SKM-1 treated with dmso at 0.1 percent for 144 hours (cell line): ENCODE measurements at regions not wholly inside any gene's neighbourhood (a gene's known extent, or its start where the extent isn't known, plus 50 kb on each side); places are given as distances from the start of the nearest gene placed in this dataset.
"Not testable (repeated sequence)": the region's sequence is repeated elsewhere in the genome, so short reads cannot be mapped to it uniquely, and the experiment has no call there.

Experiments
- DNase-seq: peaks from one replicate; lab custom pipeline; 2025; ENCODE audit not compliant: unreplicated experiment; lab: John Stamatoyannopoulos, UW

DNA sequence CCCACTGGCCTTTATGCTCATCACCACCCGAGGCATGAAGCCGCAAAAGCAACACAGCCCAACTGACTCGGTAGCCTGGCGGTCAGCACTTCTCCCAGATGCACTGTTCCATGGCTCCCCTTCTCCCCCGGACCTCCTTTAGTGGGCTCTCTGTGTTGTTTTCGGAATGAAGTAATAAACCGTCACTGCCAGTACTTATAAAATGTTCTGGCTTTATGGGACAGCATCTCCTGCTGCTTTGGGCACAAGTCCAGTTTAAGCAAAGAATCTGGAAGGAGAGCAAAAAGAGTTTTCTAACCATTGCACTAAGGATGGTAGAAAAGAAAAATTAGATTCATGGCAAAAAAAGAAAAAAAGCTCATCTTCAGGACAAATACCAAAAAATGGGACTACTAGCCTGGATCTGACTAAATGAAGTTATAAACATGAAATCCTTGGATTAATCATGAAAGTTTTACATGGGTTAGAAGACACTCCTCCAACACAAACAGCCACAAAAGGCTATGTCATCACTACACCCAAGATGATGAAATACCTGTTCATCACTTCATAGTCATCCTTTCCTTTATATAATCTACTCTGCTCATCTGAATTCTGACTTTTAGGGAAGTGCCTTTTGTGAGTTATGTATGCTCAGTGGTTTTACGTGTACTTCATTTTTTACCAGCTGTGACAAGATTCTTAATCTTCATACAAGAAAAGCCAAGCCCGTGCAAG lies 89.5 kb upstream of the UBE2E2 start:
- peak; percentile 92 for DNase-seq

DNA sequence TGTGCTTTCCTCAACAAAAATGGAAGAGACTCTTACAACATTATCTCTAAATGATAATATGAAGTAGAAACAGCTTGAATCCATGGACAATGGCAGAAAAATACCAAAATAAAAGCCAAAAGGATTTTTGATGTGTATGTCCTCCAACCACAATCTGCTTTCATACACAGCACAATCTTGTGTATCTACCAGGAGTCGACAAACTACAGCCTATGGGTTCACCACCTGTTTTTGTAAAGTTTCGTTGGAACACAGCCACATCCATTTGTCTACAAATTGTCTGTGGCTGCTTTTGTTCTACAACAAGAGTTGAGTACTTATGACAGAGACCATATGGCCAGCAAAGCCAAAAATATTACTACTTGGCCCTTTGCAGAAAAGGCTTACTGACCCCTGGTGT lies 88.7 kb upstream of the UBE2E2 start:
- no peak for DNase-seq

DNA sequence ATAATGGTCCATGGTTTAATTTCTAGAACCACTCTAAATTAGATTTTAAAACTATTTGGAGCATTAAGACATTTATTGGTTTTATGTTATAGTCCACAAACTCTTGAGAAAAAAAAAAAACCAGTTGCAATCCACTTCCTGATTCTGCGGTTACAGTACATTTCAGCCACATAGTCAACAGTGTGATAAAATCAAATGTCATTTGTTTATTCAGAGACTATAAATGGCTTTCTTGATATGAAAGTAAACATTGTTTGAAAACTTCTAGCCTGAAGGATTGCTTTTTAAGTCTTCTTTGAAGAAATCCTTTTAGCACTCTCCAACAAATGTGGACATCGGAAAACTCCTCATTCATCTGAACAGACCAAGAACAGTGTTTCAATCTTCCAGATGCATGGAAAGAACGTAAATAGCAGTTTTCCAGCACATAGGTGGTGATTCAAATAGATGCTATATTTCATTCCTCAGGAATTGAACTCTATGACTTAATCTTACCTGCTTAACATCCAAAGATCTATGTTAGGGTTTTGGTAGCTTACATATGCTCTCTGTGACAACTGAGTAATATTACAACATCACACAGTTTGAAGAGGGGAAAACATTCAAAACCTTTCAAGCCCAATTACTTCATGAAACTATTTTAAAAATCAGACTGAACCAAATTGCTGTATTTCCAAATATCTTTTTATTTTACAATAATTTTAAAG lies 87.8 kb upstream of the UBE2E2 start:
- DNase-seq, result no peak

DNA sequence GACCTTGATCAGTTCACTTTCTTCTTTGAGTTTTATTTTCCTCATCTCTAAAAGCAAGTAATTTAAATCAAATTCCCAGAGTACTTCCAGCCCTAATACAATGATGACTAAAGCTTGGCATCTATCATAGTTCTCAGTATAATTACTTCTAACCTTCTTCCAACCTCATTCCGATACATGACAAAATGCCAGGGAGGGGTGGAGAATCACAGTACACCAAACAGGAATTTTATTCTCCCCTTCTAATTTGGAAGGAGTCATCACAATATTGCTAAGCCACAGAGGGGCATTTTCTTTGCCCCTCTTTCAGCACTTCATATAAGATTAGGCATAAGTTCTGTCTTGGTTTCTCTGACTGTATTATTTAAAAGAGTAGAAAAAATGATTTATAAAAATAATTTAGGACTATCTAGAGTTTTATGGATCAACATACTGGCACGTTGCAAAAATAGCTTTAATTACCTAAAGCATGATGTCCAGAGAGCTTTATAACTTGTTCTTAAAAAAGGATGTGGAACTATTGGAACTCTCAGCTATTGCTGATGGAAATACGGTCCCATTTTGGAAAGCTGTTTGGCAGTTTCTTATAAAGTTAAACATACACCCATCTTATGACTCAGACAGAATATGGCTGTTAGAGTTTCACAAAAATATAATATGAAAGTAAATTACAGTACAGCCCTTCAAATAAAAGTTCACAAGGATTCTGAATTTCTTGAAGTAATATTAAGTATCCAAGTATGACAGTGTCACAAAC lies 86.9 kb upstream of the UBE2E2 start:
- no peak for DNase-seq

DNA sequence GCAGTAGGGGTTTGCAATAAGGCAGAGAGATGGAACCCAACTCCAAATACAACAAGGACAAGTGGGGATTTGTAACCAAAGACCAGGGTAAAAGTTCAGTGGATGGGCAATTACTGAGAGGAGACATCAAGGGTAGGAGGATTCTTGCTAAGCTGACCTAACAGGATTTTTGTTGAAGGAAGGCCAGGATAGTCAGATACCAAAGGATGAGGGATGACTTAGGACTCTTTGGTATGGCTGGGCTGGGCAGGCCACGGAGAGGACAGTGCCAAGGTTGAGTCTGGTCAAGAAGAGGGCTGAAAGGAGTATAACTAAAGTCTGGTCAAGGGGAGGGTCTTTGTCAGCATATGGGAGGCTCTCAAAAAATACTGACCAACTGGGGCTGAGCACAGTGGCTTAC lies 85.3 kb upstream of the UBE2E2 start:
- no peak for DNase-seq

DNA sequence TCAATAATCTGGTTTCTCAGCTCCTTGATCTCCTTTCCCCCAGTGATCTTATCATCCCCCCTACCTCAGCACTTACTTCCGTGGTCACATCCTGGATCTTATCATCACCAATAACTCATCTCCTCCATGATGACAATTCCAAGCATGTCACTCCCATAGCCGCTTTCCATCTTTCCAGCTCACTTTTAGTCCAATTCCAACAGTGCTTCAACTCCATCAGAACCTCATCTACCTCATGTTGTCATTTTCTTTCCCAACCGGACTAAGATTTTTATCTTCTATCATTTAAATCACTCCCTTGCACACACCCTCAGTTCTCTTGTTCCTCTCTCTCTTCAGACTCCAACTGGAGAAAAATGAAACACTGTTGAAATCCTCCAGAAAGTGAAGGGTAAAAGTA lies 75.9 kb upstream of the UBE2E2 start:
- DNase-seq, result no peak

DNA sequence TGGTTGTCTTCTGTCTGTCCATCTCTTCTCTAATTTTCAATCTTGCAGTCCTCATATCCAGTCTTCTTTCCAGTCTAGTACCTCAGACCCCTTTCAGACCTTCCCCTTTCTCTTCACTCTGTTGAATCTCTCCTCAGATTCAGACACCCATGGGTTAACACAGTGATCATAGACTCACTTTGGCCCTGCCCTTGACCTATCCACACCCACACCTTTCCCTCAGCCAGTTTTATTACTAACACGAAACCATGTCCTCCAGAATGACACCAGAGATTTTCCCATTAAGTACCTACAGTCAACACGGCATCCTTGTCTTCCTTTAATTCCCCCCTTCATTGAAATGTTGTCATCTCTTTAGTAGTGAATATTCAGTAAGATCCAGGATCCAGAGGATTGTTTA lies 74.5 kb upstream of the UBE2E2 start:
- DNase-seq, result no peak

DNA sequence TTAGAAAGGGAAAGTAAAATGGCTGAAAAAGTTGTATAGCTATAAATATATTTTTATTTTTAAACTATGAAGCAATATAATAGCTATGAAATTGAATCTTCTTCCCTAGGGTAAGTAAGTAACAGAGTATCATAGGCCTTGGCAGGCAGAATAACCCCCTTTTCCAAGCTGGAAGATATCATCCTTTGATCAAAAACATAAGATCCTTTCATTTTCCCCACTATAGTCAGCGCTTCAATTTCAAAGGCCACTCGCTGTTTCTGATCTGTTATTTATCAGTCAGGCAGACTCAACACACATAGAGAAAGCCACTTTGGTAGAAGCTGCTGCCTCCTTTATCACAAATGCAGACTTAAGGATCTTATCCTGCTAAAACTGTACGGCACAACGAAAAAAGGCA lies 74.0 kb upstream of the UBE2E2 start:
- no peak for DNase-seq

DNA sequence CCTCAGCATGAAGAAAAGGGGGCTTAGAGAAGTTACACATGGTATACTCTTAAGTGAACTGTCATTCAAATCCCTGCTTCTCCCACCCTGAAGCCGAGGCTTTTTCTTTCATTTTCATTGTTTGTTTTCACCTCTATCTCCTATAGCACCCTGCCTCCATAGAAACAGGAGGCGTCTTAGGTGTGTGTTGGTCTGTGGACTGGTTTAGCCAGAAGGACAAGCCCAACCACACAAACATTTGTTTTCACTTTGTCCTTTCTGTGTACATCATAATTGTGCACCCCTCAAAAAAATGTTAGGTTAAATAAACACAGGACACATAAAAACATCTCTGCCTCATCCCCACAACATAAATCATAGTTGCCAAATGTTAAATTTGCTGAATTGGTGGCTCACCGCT lies 73.3 kb upstream of the UBE2E2 start:
- no peak for DNase-seq

DNA sequence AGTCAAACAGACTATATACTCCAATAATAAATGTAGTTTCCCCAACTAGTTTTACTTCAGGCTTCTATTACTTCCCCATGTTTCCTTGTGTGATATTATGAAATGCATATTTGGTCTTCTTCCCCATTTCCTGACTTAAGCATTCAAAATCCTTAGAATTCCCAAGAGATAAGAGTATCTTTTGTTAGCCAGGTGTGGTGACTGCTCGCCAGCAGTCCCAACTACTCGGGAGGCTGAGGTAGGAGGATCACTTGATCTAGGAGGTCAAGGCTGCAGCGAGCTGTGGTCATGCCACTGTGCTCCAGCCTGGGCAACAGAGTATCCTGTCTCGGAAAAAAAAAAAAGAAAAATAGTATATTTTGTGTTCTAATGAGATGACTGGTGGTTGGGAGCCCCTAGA lies 72.7 kb upstream of the UBE2E2 start:
- DNase-seq, result no peak

DNA sequence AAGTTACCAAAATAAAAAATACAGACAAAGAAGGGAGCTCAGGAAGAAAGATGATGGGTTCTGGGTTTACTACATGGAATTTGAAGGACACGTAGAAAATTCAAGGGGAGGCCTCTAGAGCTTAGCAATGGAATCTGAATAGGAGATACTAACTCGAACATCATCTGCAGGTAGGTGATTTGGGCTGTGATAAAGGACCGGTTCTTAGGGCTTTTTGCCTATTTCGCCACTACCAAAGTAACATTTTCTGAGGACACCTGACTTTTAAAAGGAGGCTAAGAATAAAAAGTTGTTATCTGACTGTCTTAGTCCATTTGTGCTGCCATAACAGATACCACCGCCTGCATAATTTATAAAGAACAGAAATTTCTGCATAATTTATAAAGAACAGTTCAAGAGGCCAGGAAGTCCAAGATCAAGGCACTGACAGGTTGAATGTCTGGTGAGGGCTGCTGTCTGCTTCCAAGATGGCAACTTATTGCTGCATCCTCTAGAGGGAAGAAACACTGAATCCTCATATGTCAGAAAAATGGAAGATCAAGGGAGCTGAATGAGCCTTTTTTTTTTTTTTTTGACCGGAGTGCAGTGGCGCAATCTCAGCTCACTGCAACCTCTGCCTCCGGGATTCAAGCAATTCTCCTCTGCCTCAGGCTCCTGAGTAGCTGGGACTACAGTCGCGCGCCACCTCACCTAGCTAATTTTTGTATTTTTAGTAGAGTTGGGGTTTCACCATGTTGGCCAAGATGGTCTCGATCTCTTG lies 67.9 kb upstream of the UBE2E2 start:
- no peak for DNase-seq

DNA sequence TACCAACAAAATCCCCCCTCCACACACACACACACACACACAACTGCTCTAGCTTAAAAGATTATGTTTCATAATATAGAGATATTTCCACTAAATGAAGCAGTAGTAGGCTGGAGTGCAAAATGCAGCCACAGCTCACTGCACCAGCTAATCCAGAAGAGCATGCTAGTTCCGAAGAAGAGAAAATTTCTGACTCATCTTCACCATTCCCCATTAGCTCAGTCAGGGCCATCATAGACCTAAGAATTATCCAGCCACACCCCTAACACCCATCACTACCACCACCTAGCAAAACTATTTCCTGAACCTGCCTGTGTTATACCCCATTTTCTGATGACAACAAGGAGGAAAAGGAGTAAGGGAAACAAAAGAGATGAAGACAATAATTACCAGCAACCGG lies 67.1 kb upstream of the UBE2E2 start:
- no peak for DNase-seq

DNA sequence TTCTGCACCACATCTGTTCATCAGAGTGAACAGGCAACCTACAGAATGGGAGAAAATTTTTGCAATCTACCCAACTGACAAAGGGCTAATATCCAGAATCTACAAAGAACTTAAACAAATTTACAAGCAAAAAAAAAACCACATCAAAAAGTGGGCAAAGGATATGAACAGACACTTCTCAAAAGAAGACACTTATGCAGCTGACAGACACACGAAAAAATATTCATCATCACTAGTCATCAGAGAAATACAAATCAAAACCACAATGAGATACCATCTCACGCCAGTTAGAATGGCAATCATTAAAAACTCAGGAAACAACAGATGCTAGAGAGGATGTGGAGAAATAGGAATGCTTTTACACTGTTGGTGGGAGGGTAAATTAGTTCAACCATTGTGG lies 59.1 kb upstream of the UBE2E2 start:
- DNase-seq, result not testable (repeated sequence)

DNA sequence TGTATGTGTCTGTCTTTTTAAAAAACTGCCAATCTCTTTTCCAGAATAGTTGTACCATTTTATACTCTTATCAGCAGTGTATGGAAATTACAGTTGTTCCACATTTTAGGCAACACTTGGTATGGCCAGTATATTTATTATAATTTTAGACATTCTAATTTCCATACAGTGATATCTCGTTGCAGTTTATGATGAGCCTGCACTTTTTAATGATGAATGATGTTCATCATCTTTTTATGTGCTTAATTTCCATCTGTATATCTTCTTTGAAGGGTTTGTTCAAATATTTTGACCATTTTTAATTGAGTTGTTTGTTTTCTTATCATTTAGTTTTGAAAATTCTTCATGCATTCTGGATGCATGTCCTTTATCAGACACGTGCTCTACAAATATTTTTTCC lies 57.0 kb upstream of the UBE2E2 start:
- DNase-seq, result no peak

DNA sequence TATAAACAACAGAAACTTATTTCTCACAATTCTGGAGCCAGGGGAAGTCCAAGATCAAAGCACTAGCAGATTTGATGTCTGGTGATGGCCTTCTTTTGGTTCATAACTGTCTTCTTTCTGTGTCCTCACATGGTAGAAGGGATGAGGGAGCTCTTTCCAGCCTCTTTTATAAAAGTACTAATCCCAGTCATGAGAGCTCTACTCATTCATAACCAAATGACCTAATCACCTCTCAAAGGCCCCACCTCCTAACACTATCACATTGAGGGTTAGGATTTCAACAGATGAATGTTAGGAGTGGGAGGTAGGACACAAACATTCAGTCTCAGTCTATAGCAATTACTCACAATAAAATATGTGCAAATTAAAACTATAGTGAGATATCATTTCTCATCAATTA lies 50.1 kb upstream of the UBE2E2 start:
- no peak for DNase-seq
